ENCODE measurements at regions not wholly inside any gene's neighbourhood (a gene's known extent, or its start where the extent isn't known, plus 50 kb on each side); places are given as distances from the start of the nearest gene placed in this dataset.
"Not testable (repeated sequence)": the region's sequence is repeated elsewhere in the genome, so short reads cannot be mapped to it uniquely, and the experiment has no call there.

DNA sequence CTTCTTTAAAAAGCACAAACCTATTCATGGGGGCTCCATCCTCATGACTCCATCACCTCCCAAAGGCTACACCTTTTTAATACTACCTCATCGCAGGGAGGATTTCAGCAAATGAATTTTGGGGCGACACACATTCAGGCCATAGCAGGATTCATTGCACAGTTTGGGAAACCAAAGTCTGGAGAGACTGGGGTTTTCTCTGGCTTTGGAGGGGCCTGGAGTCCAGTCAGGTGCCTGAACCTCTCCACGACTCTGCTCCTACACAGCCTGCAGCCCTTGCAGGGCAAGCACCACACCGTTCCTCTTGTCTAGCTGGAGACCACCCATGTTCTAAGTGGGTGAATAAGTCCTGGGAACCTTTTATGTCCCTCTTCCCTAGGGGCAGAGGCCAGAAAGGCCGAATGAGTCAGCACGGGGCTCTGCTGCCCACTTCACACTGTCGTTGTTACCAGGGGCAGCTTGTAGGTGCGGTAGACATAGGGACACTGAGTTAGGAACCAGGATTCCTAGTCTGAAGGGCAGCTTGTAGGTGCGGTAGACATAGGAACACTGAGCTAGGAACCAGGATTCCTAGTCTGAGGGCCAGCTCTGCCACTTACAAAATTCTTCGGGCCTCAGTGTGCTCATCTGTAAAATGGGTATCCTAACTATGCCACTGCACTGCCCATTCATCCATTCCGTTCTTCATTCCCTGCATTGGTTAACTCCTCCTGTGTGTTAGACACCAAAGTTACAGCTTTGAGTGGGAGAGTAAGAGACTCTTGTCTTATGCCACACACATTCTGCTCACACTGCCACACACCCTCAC, 251.7 kb upstream of the B3GAT1 start:
- Mint-ChIP-seq H3K9me3 (peaks cover 3% of the 10 kb centered on the region), H3K36me3 (ENCODE audit: low read depth) (no peaks in the 10 kb centered on the region), H3K27me3 (peaks cover 13% of the 10 kb centered on the region), H3K27ac (no peak overlapping the region), H3K4me3 (no peak overlapping the region), H3K4me1 (ENCODE audit: low read depth) (peaks cover 2% of the 10 kb centered on the region)
- no peak for DNase-seq

DNA sequence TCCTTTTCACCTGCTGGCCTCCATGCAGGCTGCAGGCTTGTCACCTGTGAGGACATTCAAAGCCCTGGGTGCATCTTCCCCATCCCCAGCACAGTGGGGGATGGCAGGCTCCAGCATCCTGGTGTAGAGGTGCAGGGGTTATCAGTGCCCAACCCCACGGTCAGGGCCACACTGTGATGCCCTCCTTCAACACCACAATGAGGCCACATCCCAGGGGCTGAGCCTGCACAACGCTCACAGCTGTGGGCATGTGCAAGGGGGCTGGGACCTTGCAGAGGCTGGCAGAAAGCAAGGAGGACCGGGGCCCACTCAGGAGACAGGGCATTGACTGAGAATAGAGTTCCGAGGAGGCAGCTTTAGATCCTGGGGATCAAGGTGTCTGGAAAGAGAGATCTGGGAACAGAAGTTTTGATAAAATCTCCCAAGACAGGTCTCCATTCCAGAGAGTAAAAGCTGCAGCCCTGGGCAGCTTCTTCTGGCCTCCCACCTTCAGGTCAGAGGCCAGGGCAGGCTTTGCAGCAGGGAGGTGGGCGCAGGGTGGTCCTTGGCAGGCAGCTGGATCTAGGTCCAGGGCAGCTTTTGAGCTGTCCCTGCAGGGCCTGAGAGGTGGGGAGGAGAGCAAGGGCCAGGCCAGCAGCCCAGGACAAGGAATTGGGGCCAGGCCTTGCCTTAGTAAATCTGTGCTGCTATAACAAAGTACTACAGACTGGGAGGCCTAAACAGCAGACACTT, 250.8 kb upstream of the B3GAT1 start:
- Mint-ChIP-seq H3K36me3 (ENCODE audit: low read depth) (no peaks in the 10 kb centered on the region), H3K4me1 (ENCODE audit: low read depth) (peaks cover 2% of the 10 kb centered on the region), H3K27me3 (peaks cover 13% of the 10 kb centered on the region), H3K27ac (no peak overlapping the region), H3K9me3 (peaks cover 3% of the 10 kb centered on the region), H3K4me3 (no peak overlapping the region)
- no peak for DNase-seq

DNA sequence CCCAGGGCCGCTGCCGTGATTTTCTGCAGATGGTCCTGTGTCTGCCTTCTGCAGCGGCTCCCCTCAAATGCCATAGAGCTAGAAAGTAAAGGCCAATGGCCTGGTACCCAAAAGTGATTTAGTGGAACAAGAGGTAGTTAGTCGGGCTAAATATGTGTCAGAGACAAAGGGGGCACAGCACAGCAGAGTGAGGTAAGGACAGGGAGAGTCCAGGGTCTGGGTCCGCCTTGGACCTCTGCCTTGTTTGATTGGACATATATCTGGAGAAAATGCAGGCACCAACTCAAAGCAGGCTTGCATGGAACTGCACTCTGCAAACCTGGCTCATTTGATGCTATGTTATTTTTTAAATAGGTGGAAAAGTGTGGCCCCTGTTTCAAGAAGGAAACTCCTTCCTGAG, 249.6 kb upstream of the B3GAT1 start:
- Mint-ChIP-seq H3K36me3 (ENCODE audit: low read depth) (no peaks in the 10 kb centered on the region), H3K9me3 (peaks cover 3% of the 10 kb centered on the region), H3K4me3 (no peak overlapping the region), H3K27me3 (peaks cover 9% of the 10 kb centered on the region), H3K27ac (no peak overlapping the region), H3K4me1 (ENCODE audit: low read depth) (peaks cover 5% of the 10 kb centered on the region)
- DNase-seq, result peak; percentile 3

DNA sequence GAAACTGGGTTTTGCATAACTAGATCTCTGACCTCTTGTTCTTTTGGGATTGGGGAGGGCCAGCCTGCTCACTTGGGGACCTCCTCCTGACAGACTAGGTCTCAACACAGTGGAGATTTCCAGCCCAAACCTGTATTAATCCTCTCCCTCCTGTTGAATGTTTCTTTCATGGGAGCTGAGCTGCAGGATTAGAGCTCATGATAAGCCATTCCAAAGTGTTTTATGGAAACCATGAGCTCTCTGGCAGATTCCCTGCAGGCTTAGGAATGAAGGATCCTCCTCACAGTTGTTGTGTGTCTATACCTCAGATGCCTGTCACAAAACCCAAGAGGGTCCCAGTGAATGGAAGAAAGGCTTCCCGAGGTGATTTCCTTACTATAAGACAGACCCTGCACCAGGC, 248.4 kb upstream of the B3GAT1 start:
- Mint-ChIP-seq H3K27me3 (peaks cover 13% of the 10 kb centered on the region), H3K27ac (no peak overlapping the region), H3K9me3 (peaks cover 6% of the 10 kb centered on the region), H3K4me1 (ENCODE audit: low read depth) (peaks cover 10% of the 10 kb centered on the region), H3K36me3 (ENCODE audit: low read depth) (no peaks in the 10 kb centered on the region), H3K4me3 (no peak overlapping the region)
- no peak for DNase-seq

DNA sequence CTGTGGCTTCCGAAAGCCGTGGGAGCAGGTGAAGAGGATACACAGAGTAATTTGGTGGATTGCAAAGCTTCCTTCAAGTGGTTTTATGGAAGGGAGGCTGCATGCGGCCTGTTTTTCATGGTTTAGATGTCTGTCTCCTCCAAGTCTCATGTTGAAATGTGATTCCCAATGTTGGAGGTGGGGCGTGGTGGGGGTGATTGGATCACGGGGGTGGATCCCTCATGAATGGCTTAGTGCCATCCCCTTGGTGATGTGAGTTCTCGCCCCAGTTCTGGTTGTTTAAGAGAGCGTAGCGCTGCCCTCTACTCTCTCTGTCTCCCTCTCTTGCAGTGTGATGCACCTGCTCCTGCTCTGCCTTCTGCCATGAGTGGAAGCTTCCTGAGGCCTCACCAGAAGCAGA, 247.8 kb upstream of the B3GAT1 start:
- Mint-ChIP-seq H3K4me1 (ENCODE audit: low read depth) (peaks cover 16% of the 10 kb centered on the region), H3K27me3 (peaks cover 17% of the 10 kb centered on the region), H3K4me3 (no peak overlapping the region), H3K36me3 (ENCODE audit: low read depth) (no peaks in the 10 kb centered on the region), H3K27ac (no peak overlapping the region), H3K9me3 (peaks cover 6% of the 10 kb centered on the region)
- peak; percentile 18 for DNase-seq

DNA sequence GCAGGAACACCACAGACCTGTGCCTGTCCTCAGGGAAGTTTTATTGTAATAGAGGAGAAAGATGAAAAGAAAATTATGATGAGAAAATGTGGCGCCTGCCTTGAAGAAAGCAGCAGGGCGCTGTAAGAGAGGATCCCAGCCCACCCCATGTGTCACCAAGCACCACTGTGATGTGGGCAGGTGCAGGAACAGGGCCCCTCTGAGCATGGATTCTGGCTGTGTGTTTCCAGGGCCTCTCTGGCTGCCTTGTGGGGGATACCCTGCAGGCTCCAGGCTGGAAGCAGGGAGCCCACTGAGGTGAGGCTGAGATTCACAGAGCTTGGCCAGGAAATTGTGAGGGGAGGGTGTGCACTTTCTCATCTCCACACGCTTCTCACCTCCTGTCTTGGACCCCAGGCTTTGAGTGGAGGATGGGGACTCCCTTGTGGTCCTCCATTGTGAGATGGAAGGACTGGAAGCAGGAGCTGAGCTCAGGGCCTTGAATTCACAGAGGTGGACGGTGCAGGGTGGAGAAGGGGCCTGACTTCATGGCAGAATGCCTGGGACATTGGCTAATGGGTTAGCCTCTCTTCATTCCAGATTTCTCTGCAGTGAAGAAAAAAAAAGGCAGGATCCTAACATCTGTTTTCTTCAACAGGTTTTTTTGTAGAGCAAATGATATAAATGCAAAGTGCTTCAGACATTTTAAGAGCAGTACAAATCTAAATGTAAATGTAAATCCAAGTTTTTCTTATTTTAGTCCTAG, 246.6 kb upstream of the B3GAT1 start:
- H3K9me3 Mint-ChIP-seq, result peaks cover 6% of the 10 kb centered on the region
- H3K4me1 Mint-ChIP-seq (ENCODE audit: low read depth), result peaks cover 24% of the 10 kb centered on the region
- no peak overlapping the region for H3K4me3 Mint-ChIP-seq

DNA sequence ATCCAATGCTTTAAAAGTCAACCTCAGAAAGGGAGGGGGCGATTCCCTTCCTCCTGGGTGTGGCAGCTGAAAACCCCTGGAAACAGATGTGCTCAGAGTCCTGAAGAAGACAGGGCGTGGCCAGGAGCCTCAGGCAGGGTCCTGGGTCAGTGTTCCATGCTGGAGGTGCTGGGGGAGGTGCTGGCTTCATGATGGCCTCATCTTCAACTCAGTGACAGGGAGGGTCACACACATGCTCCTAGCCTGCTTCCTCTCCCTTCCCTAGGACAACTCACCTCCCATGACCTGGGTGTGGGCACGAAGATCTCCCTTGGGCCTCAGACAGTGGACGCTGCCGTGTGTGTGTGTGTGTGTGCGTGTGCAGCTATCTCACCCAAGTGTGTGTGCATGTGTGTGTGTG, 245.6 kb upstream of the B3GAT1 start:
- Mint-ChIP-seq H3K9me3 (peaks cover 6% of the 10 kb centered on the region), H3K27me3 (peaks cover 34% of the 10 kb centered on the region), H3K27ac (no peak overlapping the region), H3K36me3 (ENCODE audit: low read depth) (no peaks in the 10 kb centered on the region), H3K4me1 (ENCODE audit: low read depth) (peaks cover 24% of the 10 kb centered on the region), H3K4me3 (no peak overlapping the region)
- peak; percentile 17 for DNase-seq

More for the DNA sequence above, 246.6 kb upstream of the B3GAT1 start:
- Mint-ChIP-seq H3K27me3 (peaks cover 26% of the 10 kb centered on the region), H3K36me3 (ENCODE audit: low read depth) (no peaks in the 10 kb centered on the region), H3K27ac (no peak overlapping the region)
- peak; percentile 17 for DNase-seq

DNA sequence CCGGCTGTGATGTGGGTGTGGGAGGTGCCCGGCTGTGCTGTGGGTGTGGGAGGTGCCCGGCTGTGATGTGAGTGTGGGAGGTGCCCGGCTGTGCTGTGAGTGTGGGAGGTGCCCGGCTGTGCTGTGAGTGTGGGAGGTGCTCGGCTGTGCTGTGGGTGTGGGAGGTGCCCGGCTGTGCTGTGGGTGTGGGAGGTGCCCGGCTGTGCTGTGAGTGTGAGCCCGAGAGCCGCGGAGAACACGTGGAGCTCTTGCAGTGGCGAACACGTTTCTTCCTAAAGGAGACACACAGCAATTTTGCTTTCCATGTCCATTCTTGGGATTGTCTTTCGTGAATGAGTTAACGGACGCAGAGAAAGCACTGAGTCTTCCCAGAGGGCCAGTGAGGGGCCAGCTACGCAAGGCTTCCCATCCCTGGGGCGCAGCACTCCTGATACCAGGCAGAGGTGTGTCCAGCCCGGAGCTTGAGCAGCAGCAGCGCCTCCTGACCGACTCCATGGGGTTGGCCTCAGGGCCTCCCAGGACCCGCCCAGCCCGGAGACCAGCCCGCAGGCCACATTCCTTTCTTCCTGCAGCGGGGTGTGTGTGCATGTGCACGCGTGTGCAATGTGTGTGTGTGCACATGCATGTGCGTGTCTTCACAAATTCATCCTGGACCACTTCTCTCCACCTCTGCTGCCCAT, 245.0 kb upstream of the B3GAT1 start:
- peak; percentile 26 for DNase-seq
- H3K9me3 Mint-ChIP-seq, result peaks cover 6% of the 10 kb centered on the region
- H3K4me3 Mint-ChIP-seq, result no peak overlapping the region
- no peaks in the 10 kb centered on the region for H3K36me3 Mint-ChIP-seq (ENCODE audit: low read depth)
- H3K27ac Mint-ChIP-seq, result no peak overlapping the region
- H3K4me1 Mint-ChIP-seq (ENCODE audit: low read depth), result peaks cover 22% of the 10 kb centered on the region
- H3K27me3 Mint-ChIP-seq, result peaks cover 32% of the 10 kb centered on the region

DNA sequence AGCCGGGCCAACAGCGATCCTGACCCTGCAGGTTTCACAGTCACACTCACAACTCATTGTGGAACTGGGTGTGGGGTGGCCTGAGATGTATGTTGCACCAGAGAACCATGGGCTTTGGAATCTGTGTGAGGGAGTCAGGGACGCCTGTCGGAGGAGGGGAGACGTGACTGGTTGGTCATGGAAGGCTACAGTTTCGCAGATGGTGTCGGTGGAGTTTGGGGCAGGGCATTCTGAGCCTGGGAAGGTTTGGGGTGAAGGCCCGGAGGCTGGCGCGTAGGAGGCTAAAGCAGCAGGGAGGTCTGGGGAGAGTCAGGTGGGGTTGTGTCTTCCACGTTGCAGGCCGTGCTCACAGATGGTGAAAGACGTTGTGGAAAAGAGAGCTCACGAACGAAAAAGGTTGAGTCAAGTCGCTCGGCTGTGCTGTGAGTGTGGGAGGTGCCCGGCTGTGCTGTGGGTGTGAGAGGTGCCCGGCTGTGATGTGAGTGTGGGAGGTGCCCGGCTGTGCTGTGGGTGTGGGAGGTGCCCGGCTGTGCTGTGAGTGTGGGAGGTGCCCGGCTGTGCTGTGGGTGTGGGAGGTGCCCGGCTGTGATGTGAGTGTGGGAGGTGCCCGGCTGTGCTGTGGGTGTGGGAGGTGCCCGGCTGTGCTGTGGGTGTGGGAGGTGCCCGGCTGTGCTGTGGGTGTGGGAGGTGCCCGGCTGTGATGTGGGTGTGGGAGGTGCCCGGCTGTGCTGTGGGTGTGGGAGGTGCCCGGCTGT, 244.2 kb upstream of the B3GAT1 start:
- DNase-seq, result peak; percentile 26
- H3K4me1 Mint-ChIP-seq (ENCODE audit: low read depth), result peaks cover 22% of the 10 kb centered on the region
- not testable (repeated sequence) for H3K4me3 Mint-ChIP-seq; H3K27ac Mint-ChIP-seq; H3K36me3 Mint-ChIP-seq (ENCODE audit: low read depth); H3K9me3 Mint-ChIP-seq
- H3K27me3 Mint-ChIP-seq, result peaks cover 31% of the 10 kb centered on the region

DNA sequence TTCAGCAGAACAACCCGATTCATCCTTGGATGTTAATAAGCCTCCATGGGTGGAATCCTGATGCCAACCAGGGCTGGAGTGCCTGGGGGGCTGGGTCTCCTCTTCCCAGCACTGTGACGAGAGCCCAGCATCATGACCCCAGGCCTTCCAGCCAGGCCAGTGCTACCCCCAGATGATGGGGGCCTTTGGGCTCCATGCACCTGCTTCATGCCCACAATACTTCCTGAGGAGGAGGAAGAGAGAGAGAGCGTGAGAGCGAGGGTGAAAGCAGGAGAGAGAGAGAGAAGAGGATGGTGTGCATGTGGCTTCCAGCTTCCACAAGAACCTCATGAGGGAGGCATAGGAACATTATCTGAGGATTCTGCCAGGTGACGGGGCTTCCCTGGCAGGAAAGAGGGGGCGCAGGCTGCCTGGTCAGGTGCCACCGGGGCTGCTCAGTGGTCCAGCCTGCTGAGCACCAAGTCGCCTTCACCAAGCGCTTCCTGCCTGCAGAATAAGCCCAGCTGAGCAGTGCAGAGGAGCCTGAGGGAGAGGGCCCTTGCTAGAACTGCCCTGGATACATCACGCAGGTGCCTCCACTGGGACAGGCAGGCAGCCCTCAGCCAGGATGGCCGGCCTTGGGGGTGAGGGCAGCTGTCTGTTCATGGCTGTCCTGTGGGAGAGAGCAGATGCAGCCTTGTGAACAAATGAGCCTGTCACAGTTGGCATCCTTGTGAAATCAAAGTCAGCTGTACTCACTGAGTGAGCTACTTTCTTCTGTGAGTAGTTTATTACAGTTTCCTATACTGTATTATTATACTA, 243.3 kb upstream of the B3GAT1 start:
- Mint-ChIP-seq H3K4me1 (ENCODE audit: low read depth) (peaks cover 22% of the 10 kb centered on the region), H3K27me3 (peaks cover 31% of the 10 kb centered on the region), H3K27ac (no peak overlapping the region), H3K9me3 (peaks cover 6% of the 10 kb centered on the region), H3K4me3 (no peak overlapping the region), H3K36me3 (ENCODE audit: low read depth) (no peaks in the 10 kb centered on the region)
- DNase-seq, result peak; percentile 29

DNA sequence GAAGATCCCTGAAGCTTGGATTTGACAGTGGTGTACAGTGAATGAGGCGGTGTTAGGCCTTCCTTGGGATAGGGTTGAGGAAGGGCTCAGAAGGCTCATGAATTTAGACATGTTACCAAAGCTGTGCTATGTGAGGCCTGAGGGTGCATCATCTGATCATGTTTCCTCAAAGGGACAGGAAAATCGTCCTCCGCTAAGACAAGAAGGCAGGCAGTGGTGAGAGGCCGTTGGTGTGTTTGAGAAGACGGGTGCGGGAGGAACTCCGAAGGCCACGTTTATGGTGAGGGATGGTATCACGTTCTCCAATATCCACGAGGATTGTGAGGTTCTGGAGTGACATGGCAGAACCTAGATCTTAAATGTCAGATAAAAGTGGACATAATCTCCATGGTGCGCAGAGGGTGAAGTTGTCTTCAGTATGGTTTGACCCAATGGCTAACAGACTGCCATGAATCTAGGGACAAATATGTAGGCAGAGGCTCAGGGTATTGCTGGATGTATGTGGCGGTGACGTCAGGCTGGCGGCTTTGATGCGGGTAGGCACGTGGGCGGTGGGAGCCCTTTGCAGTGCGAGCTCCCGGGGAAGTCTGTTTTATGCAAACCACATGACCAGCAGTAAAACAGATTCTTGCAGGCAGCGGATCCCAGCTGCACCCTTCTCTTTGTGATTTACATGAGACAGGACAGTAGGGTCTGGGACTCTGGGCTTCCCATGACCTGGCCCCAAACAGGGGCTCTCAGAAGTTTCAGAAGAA, 242.3 kb upstream of the B3GAT1 start:
- no peaks in the 10 kb centered on the region for H3K36me3 Mint-ChIP-seq (ENCODE audit: low read depth)
- peaks cover 25% of the 10 kb centered on the region for H3K27me3 Mint-ChIP-seq
- H3K9me3 Mint-ChIP-seq, result peaks cover 3% of the 10 kb centered on the region
- DNase-seq, result peak; percentile 59
- no peak overlapping the region for H3K27ac Mint-ChIP-seq
- no peak overlapping the region for H3K4me3 Mint-ChIP-seq
- peaks cover 24% of the 10 kb centered on the region for H3K4me1 Mint-ChIP-seq (ENCODE audit: low read depth)

DNA sequence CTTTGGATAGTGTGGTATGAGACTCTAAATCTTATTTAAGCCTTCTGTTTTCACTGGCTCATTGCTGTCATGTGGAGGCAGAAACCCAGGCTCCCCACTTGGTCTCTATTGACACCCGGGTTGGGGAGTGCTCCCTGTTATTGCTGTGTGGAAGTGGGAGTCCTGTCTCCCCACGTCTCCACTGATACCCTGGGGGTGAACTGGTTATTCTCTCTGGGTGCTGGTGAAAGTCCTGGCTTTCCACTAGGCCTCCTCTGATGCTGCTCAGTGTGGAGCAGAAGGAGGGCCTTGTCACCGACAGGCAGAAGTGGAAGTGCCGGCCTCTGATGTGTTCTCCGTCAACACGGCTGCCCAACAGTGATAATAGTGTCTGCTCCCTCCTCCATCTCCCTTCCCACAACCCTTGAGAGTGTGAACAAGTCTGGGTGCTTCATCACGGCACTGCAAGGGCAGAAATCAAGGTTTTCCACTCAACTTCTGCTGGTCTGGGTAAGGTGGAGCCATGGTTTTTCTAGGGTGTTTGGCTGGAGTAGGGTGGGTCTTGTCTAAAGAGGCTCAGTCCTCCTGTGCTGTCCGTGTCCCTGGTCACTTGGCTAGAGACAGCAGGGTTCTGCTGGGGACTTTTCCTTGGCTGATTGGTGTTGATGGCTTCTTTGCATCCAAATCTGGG, 240.7 kb upstream of the B3GAT1 start:
- no peak overlapping the region for H3K4me3 Mint-ChIP-seq
- no peak overlapping the region for H3K27ac Mint-ChIP-seq
- DNase-seq, result peak; percentile 9
- H3K27me3 Mint-ChIP-seq, result peaks cover 29% of the 10 kb centered on the region
- H3K4me1 Mint-ChIP-seq (ENCODE audit: low read depth), result peaks cover 24% of the 10 kb centered on the region
- no peaks in the 10 kb centered on the region for H3K36me3 Mint-ChIP-seq (ENCODE audit: low read depth)
- peaks cover 3% of the 10 kb centered on the region for H3K9me3 Mint-ChIP-seq

Data from activated T-cell treated with anti-CD3 and anti-CD28 coated beads, Interleukin-2, amount 50 U/mL, for 24 hours (primary cell).